ENCODE measurements at regions not wholly inside any gene's neighbourhood (a gene's known extent, or its start where the extent isn't known, plus 50 kb on each side); places are given as distances from the start of the nearest gene placed in this dataset.

GRCh38 chr5:3030511-3031165 is 279.2 kb upstream of the IRX2 start:
- in situ Hi-C loops (cut with HindIII; ENCODE audit: low sequenced_read_pairs), result no loop called here

- in situ Hi-C loops (cut with HindIII; ENCODE audit: low sequenced_read_pairs), result no loop called here
Measured at GRCh38 chr5:3029396-3029795, 277.9 kb upstream of the IRX2 start.

- in situ Hi-C loops (cut with HindIII; ENCODE audit: low sequenced_read_pairs), result no loop called here
Measured at GRCh38 chr5:3027866-3028635, 276.6 kb upstream of the IRX2 start.

GRCh38 chr5:3027185-3027865 is 275.8 kb upstream of the IRX2 start:
- in situ Hi-C loops (cut with HindIII; ENCODE audit: low sequenced_read_pairs), result no loop called here

- in situ Hi-C loops (cut with HindIII; ENCODE audit: low sequenced_read_pairs), result no loop called here
Measured at GRCh38 chr5:3026651-3027050, 275.2 kb upstream of the IRX2 start.

- in situ Hi-C loops (cut with HindIII; ENCODE audit: low sequenced_read_pairs), result no loop called here
Measured at GRCh38 chr5:3026099-3026498, 274.6 kb upstream of the IRX2 start.

GRCh38 chr5:3025392-3025791 is 273.9 kb upstream of the IRX2 start:
- in situ Hi-C loops (cut with HindIII; ENCODE audit: low sequenced_read_pairs), result no loop called here

DNA sequence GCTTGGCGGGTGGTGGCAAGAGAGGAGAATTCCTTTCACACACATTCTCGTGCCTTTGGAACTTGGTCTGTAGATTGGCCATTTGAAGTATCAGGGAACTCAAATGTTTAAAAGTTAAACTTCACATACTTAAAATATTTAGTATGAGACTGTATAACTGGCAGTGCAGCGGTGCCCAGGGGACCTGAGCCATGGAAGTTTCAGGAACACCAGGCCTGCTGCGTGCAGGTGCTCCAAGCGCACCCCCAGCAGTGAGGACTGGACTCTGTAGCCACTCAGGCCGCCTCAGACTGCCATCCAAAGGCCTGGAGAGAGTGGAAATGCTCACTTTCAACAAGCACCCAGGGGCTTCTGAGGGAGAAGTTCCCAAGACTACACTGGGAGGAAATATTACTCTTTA is 273.5 kb upstream of the IRX2 start:
- in situ Hi-C loops (cut with HindIII; ENCODE audit: low sequenced_read_pairs), result no loop called here

DNA sequence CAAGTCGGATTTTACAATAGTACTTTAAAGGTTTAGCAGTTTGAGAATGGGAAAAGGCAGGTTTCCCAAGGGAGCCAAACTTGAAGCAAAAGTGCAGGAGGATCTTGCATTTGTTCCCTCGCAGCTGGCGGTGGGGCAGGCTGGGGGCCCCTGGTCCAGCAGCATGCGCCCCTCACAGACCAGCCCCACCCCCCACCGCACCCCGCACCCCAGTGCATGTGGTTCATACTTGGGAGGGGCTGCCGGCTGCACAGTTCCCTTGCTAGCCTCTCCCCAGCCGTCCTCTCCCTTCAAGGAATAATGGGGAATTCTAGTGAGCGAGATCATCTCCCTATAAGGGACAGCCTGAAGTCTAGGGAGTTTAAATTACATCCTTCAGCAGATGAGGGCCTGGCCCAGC is 273.1 kb upstream of the IRX2 start:
- in situ Hi-C loops (cut with HindIII; ENCODE audit: low sequenced_read_pairs), result no loop called here

DNA sequence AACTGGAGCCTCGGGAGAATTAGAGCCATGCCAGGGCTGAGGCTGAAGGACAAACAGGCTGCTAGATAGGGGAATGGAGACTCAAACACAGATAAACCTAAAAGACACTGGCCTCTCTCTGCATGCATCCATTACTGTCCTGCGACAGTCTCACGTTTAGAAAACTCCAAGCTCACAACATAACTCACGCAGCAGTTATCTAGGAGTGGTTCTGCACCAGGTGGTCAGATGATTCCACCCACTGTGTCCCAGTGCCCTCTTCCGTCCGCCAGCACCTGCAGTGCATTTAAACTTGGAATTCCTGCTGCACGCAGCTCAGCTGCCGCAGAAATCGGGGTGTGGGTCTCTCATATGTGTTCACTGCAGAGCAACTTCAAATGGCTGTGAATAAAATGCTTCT is 272.6 kb upstream of the IRX2 start:
- in situ Hi-C loops (cut with HindIII; ENCODE audit: low sequenced_read_pairs), result no loop called here

GRCh38 chr5:3023656-3024055 is 272.2 kb upstream of the IRX2 start:
- in situ Hi-C loops (cut with HindIII; ENCODE audit: low sequenced_read_pairs), result no loop called here

DNA sequence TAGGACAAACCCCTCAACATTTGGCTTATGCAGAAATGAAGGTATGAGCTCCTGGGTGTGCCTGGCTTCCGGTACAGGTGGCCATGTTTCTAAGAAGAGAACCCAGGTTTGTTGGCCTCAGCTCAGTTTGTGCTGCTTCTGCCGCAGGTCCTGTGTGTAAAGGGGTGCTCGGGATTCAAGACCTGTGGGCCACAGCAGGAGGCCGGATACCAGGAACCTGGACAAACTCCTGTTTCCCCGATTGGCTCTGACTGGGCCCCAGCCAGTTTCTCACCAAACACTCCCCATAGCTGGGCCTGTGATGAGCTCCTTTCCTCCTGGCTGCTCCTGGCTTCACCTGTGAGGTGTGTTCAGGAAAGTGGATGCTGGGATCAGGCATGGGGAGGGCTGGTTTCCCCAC is 271.2 kb upstream of the IRX2 start:
- in situ Hi-C loops (cut with HindIII; ENCODE audit: low sequenced_read_pairs), result no loop called here

- in situ Hi-C loops (cut with HindIII; ENCODE audit: low sequenced_read_pairs), result no loop called here
Measured at GRCh38 chr5:3020426-3020825, 268.9 kb upstream of the IRX2 start.

- in situ Hi-C loops (cut with HindIII; ENCODE audit: low sequenced_read_pairs), result no loop called here
Measured at GRCh38 chr5:3019045-3019444, 267.6 kb upstream of the IRX2 start.

DNA sequence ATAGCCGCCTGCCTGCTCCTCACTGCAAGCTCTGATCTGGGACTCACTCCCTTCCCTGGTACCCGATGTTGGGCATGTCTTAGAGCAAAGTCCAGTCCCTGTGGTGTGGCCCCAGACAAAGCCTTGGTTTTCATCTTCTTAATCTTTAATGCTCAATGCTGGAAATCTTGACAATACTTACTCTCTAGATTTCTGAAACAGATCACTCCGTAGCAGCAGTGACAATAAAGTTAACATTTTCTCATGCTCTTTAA is 260.2 kb upstream of the IRX2 start:
- in situ Hi-C loops (cut with HindIII; ENCODE audit: low sequenced_read_pairs), result no loop called here

DNA sequence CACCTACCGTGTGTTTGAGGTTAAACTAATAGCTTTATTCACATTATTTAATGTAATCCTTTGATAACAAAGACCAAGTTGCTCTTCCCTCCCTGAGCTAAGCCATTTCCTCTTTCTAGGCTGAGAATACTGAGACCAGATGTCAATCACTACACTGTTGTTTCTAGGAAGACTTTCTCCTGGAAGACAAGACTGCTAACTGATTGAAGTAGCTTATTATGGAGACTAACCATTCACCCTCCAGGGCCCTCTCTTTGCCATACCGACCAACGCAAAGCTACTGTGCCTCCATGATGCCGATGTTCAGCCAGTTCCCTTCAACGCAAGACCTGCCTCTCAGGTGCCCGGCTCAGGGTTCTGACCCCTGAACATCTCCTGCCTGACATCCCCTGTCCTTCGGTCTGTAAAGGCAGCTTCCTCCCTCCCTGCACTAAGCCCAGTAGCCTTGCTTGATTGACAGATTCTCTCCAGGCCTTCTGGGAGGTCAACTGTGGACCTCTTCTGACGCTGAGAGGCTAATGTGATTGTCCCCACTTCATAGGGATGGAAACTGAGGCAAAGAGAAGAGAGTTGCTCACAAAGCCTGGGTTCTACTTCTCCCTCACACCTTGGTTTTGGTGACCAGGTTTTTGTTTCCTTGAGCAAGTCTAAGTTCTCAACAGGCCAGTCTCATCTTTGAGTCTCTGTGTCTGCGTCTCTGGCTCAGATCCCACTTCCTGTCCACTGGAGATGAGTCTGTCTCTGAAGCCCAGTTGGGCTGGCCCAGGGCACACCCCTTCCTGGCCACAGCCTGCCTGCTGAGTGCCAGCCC is 259.7 kb upstream of the IRX2 start:
- in situ Hi-C loops (cut with HindIII; ENCODE audit: low sequenced_read_pairs), result no loop called here

- in situ Hi-C loops (cut with HindIII; ENCODE audit: low sequenced_read_pairs), result no loop called here
Measured at GRCh38 chr5:3010301-3010952, 258.9 kb upstream of the IRX2 start.

GRCh38 chr5:3009605-3010004 is 258.1 kb upstream of the IRX2 start:
- in situ Hi-C loops (cut with HindIII; ENCODE audit: low sequenced_read_pairs), result no loop called here

DNA sequence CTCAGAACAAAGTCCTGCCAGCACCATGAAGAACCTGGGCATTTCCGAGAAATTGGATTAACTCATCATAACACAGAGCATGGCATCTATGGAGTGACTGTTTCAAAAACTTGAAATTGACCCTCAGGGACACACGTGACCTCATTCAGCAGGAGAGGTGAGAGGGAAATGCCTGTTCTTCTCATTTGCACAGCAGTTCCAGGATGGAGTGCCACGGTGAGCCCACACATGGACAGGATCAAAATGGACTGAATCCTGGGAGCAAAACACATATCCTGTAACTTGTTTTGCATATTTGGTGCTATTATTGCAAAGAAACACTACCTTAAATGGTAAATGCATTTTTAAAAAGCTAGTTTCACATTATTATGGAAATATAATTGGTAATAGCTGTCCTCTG is 256.1 kb upstream of the IRX2 start:
- in situ Hi-C loops (cut with HindIII; ENCODE audit: low sequenced_read_pairs), result no loop called here

- in situ Hi-C loops (cut with HindIII; ENCODE audit: low sequenced_read_pairs), result no loop called here
Measured at GRCh38 chr5:3006961-3007551, 255.6 kb upstream of the IRX2 start.

- in situ Hi-C loops (cut with HindIII; ENCODE audit: low sequenced_read_pairs), result no loop called here
Measured at GRCh38 chr5:3006526-3006925, 255.0 kb upstream of the IRX2 start.
